Hematopoietic multipotent progenitor cell treated with erythropoietin and hydrocortisone succinate and interleukin-3 and kit ligand, for 8 days (in vitro differentiated cells): ENCODE measurements at regions not wholly inside any gene's neighbourhood (a gene's known extent, or its start where the extent isn't known, plus 50 kb on each side); places are given as distances from the start of the nearest gene placed in this dataset.
"Not testable (repeated sequence)": the region's sequence is repeated elsewhere in the genome, so short reads cannot be mapped to it uniquely, and the experiment has no call there.

Source experiments
- DNase-seq: peaks from one replicate; pipeline ENCODE4 v3.0.0-alpha.2; 2015

DNA sequence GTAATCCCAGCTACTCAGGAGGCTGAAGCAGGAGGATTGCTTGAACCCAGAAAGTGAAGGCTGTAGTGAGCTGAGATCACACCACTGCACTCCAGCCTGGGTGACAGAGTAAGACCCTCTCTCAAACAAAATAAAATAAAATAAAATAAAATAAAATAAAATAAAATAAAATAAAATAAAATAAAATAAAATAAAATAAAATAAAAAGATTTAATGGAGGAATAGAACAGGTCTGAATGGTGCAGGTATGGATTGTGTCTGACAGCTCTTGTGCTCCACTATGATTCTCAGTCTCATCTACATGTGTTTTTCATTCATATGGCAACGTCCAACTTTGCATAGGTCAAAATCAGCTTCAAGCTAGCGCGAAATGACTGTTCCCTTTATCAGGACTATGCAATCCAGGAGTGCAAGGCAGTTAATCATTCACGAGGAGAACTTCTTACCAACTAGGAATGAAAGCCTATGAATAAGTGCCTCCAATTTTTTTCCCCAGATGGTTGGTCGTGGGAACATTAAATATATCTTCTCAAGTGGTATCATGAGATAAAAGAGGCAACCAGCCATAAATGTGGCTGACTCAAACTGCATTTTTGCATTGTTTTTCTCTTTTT, 1392.3 kb upstream of the CDH9 start:
- no peak for DNase-seq

GRCh38 chr5:28421141-28421540, 1382.8 kb upstream of the CDH9 start:
- no peak for DNase-seq

GRCh38 chr5:28415791-28416443, 1377.5 kb upstream of the CDH9 start:
- DNase-seq = no peak

DNA sequence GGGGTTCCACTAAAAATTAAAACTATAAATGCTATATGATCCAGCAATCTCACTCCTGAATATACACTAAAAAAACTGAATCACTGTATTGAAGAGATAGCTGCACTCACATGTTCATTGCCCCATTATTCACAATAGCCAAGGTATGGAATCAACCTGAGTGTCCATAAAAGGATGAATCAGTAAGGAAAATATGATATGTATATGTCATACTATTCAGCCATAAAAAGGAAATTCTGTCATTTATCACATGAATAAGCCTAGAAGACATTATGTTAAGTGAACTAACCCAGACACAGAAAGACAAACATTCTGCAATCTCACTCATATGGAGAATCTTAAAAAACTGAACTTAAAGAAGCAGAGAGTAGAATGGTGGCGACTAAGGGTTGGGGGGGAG, 1376.2 kb upstream of the CDH9 start:
- no peak for DNase-seq

GRCh38 chr5:28408651-28409050, 1370.3 kb upstream of the CDH9 start:
- no peak for DNase-seq

DNA sequence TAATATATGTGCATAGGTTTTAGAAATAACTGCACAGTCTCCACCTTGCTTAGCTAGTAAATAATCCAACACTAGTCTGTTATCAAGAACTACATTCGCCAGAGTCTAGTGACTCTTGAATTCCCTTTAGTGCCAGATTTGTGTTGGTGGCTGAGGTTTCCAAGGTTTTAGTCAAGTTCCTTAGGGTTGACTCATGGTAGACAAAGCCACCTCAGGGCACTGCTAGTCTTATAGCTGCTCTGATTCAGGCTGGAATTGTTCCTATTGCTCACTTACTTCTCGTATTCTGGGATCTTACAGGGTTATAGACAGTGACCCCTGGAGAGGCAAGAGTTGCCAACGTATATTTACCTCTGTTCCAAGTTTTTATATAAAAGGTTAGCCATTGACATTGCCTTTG, 1369.8 kb upstream of the CDH9 start:
- DNase-seq = no peak

GRCh38 chr5:28404363-28405071, 1366.1 kb upstream of the CDH9 start:
- DNase-seq = no peak

- DNase-seq = no peak
These were observed 1365.5 kb upstream of the CDH9 start for GRCh38 chr5:28403846-28404245.

DNA sequence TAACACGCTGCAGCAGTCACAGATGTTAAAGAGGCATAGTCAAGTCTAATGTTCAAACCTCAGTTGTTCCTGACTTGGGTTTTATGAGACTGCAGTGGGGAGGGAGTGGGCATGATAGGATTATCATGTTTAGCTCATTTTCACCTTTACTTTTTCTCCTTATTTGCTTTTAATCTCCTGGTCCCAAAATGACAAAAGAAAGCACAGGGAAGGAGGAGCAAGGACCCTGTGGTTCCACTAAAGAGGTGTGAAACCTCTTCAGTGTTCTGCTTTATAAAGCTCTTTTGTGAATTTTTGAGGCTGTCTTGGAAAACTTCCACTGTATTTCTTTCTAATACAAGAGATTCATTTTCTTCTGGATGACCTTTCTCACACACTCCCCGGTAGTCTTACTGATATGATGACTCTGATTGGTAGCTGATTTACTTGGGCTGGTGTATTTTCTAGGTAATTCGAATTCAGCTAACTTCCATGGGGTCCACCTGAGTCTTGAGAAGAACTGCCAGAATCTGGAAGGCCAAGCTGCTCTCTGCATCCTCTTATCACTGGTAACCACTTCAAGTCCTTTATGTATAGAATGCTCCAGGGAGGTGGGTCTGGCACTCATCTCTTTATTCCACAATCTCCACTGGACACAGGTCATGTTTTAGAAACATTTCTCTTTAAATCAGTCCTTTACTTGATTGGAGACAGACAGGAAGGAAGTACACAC, 1364.4 kb upstream of the CDH9 start:
- DNase-seq = no peak

- no peak for DNase-seq
These were observed 1361.7 kb upstream of the CDH9 start for GRCh38 chr5:28400076-28400475.

DNA sequence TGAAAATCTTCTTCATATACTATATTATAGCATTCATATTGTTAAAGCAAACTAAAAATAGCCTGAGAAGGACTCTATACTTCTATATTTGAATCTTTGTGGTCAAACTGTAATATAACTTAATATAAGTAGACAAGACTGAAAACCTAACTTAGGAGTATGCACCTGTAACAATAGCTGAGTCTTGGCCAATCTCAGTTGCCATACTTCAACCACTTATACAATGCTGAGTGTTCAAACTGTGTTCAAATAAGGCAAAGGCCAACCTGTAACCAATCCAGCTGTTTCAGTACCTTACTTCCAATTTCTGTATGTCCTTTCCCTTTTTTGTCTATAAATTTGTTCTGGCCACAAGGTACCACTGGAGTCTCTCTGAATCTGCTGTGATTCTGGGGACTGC, 1360.8 kb upstream of the CDH9 start:
- no peak for DNase-seq

DNA sequence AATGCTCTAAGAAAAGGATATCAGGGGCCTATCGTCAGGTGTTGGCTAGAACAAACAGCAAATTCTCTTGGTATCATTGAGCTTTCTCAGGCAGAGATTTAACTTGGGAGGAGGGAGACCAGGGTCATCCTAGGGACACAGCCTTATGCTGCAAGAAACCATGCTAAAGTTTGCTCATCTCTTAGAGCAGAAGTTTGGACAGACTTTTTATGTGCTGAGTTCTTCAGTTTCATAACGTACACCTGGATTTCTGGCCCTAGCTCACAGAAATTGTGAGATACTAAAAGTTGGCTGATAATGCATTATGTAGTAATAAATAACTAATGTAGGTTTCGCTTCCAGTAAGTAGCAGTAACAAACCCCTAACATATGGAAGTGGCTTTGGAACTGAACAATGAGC, 1359.8 kb upstream of the CDH9 start:
- DNase-seq = no peak

DNA sequence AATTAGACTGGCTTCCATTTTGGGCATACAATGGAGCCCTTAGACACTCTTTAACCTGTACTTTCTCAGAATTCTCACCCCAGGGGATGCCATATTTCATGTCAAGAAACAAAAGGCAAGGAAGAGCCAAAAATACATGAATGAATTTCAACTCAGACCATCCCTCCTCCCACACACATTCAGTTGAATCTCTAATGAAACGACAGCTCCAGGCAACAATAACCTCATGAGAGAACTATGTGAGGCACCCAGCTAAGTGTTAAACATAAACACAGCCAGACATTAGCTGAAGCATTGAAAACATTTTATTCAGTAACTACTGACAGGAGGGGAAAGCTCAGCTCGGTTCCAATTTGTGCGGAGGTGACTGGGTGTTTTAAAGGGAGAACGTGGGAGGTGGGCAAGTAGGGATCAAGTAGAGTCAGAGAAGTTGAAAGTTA, 1359.1 kb upstream of the CDH9 start:
- no peak for DNase-seq

DNA sequence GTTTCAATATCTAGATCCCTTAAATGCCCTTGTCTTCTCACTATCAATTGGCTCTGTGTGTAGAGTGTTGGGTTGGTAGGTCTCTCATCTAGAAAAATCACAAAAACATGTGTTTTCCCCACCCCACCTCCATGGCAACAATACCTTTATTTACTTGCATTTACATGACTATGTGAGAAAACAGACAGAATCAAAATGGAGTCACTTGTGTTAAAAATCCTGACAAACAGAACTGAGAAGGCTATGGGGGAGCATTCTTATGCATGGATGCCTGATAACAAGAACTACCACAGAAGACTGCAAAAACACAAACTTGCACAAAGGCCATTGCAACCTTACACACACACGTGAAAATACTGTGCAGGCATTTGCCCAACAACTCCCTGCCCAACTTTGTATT, 1352.9 kb upstream of the CDH9 start:
- DNase-seq = no peak

DNA sequence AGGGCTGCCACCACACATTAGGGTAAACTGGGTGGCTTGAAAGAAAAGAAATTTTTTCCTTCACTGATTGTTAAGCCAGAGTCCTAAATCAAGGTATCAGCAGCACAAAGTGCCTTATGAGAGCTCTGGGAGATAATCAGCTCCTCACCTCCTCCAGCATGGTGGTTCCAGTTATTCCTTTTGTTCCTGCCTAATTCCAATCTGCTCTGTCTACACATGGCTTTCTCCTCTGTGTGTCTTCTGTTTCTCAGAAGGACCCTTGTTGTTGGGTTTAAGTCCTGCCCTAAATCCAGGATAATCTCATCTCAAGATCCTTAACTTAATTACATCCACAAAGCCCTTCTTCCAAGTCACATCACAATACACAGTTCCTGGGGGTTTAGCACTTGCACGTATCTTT, 1352.0 kb upstream of the CDH9 start:
- DNase-seq = no peak

GRCh38 chr5:28389727-28390126, 1351.3 kb upstream of the CDH9 start:
- not testable (repeated sequence) for DNase-seq

DNA sequence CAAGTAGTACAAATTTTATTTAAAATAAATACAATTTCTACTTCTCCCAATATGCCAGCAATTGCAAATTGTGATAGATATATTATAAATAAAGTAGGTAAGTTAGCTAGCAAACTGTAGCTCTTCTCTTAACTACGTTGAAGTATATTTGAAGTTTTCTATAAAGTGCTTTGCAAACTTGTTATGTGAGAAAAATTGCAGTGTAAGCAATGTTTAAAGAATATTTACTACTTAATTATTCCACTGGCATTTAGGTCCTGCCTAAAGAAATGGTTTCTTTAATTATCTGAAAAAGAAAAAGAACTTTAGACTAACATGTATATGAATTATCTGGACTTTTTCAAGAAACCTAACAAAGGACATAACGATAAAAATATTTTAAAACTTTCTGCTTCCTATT, 1350.0 kb upstream of the CDH9 start:
- DNase-seq = no peak

GRCh38 chr5:28386712-28387111, 1348.3 kb upstream of the CDH9 start:
- DNase-seq = no peak

DNA sequence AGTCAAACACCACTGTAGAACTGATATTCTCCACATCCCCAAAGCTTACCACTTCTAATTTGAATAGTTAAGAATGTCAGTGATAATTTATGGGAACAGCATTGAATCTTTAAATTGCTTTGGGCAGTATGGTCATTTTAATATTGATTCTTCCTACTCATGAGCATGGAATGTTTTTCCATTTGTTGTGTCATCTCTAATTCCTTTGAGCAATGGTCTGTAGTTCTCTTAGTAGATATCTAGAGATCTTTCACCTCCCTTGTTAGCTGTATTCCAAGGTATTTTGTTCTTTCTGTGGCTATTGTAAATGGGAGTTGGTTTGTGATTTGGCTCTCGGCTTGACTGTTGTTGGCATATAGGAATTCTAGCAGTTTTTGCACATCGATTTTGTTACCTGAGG, 1341.8 kb upstream of the CDH9 start:
- DNase-seq = no peak

DNA sequence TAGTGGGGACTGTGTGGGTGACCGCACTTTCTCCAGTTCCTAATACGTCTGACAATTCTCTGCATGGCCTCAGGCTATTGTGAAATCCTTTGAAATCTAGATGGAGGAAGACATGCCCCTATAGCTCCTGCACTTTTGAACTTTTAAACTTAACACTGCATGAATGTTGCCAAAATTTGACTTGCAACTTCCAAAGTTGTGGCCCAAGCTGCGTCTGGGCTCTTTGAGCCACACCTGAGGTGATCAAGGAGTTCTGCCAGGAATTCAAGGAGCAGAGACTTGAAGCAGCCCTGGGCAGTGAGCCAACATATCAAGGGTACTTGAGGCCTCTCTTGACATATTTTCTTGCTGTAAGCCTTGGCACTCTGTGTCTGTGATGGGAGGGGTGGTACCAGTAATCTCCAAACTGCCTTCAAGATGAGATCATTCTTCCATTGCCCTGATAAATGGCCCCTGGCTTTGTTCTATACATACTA, 1336.1 kb upstream of the CDH9 start:
- DNase-seq = no peak

DNA sequence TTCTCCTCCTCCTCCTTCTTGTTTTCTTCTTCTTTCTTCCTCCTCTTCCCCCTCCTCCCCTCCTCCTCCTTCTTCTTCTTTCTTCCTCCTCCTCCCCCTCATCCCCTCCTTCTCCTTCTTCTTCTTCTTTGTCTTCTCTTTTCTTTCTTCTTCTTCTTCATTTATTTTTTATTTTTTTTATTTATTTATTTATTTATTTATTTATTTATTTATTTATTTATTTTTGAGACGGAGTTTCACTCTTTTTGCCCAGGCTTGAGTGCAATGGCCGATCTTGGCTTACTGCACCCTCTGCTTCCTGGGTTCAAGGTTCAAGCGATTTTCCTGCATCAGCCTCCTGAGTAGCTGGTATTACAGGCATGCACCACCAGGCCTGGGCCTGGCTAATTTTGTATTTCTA, 1332.5 kb upstream of the CDH9 start:
- no peak for DNase-seq

DNA sequence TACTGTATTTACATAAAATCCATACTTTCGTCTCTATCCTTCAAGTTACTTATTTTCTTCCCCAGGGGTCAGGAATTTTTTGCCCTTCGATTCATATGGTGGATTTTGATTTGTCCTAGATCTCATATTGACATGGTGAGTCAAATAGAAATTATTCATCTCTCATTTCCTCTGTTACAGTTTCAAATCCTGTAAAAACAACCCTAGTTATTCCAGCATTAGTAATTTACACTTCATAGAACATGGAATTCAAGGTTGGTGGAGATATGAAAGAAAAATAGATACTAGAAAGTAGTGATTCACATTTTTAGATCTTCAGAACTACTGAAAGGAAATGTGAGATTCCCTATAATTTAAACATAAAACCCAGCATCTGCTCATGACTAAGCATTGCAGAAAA, 1331.0 kb upstream of the CDH9 start:
- no peak for DNase-seq

DNA sequence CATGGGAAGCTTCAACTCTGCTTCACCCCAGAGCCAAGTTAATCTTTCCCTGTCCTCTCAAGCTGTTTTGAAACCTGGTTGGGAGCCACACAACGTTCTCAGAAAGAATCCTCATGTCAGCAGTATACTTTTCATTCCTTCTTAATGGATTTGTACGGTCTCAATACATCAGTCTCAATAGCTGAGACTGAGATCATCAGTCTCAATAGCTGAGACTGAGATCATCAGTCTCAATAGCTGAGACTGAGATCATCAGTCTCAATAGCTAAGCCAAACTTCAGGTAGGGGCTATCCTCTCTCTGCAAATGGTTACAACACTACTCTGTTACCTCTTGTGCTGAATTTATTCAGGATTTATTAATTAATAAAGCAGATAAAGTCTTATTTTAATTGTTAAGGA, 1317.4 kb upstream of the CDH9 start:
- no peak for DNase-seq

GRCh38 chr5:28346696-28347095, 1308.3 kb upstream of the CDH9 start:
- no peak for DNase-seq
